A549 (cell line): ENCODE measurements at regions not wholly inside any gene's neighbourhood (a gene's known extent, or its start where the extent isn't known, plus 50 kb on each side); places are given as distances from the start of the nearest gene placed in this dataset.

ENCODE experiments used
- ATAC-seq, 2 experiments: fragments of 200-7000 bp in 1 of 2; fragments of >200 bp in 1 of 2; cut with Nextera tagmentation in 1 of 2; cut with Tn5 transposase in 1 of 2; 3 replicates each; pipeline versions ENCODE4 v1.8.0 to v1.9.1; 2018 to 2020; ENCODE audit warnings: mild to moderate bottlenecking in 1 of 2, moderate library complexity in 1 of 2
- CTCF ChIA-PET: fragments of 300-600 bp; sonication (Branson Sonifier 250); formaldehyde crosslinking; extraction: SDS; loops from one replicate; lab custom pipeline; 2021; ENCODE audit warnings: antibody characterized with exemption, inconsistent platforms; lab: Yijun Ruan, JAX
- POLR2A ChIA-PET: fragments of 350-600 bp; formaldehyde crosslinking; extraction: SDS; loops from one replicate; lab custom pipeline; 2021; ENCODE audit warnings: antibody characterized with exemption, inconsistent platforms; lab: Yijun Ruan, JAX
- DNase-seq, 2 experiments: peaks; one replicate each; pipeline versions ENCODE4 v3.0.0 to v3.0.0-alpha.2; 2011 to 2016; ENCODE audit warnings: low read depth in 1 of 2, low spot score in 1 of 2
- FAIRE-seq: peaks from 2 replicates; lab custom pipeline; 2011; peaks lifted over from hg19 to GRCh38; lab: Jason Lieb, UNC
- H3K27ac ChIP-seq, 2 experiments: fragments of >200 bp; sonication (Bioruptor Twin); formaldehyde crosslinking; 3 replicates each; pipeline ENCODE4 v1.5.1; 2016 to 2017
- H3K4me1 ChIP-seq: fragments of >200 bp; sonication (Bioruptor Twin); formaldehyde crosslinking; 3 replicates; pipeline ENCODE4 v1.6.1; 2016
- H3K4me2 ChIP-seq: fragments of >200 bp; sonication (Bioruptor Twin); formaldehyde crosslinking; 3 replicates; pipeline ENCODE4 v1.6.1; 2016
- H3K4me3 ChIP-seq: fragments of >200 bp; sonication (Bioruptor Twin); formaldehyde crosslinking; 3 replicates; pipeline ENCODE4 v1.5.1; 2016
- H3K9me3 ChIP-seq: fragments of >200 bp; sonication (Bioruptor Twin); formaldehyde crosslinking; 3 replicates; pipeline ENCODE4 v1.6.1; 2016
- CBX8 ChIP-seq: fragments of 200-600 bp; sonication (generic); IDR thresholded peaks from 2 replicates; pipeline ENCODE4 v1.6.1; 2016
- CHD2 ChIP-seq: fragments of 150-350 bp; IDR thresholded peaks from 2 replicates; pipeline ENCODE4 v1.6.1; 2014; ENCODE audit warnings: low read length; ENCODE audit not compliant: partially characterized antibody
- CHD4 ChIP-seq: fragments of 200-600 bp; sonication (generic); IDR thresholded peaks from 2 replicates; pipeline ENCODE4 v1.6.1; 2016; ENCODE audit warnings: antibody characterized with exemption, mild to moderate bottlenecking, borderline replicate concordance
- EHF ChIP-seq: fragments of 250-450 bp; sonication (Bioruptor Pico); IDR thresholded peaks from 2 replicates; pipeline ENCODE4 v1.5.0; 2020; ENCODE audit warnings: mild to moderate bottlenecking
- EHMT2 ChIP-seq: fragments of 200-600 bp; sonication (generic); IDR thresholded peaks from 2 replicates; pipeline ENCODE4 v1.6.1; 2016; ENCODE audit warnings: antibody characterized with exemption, low read depth, mild to moderate bottlenecking, moderate library complexity
- ELK1 ChIP-seq: fragments of 150-350 bp; IDR thresholded peaks from 2 replicates; pipeline ENCODE4 v1.6.1; 2014; ENCODE audit warnings: low read depth, mild to moderate bottlenecking, low read length
- EP300 ChIP-seq, 2 experiments: fragments of >200 bp; sonication (Bioruptor Twin); formaldehyde crosslinking; IDR thresholded peaks; 2 replicates in 1 of 2; 3 replicates in 1 of 2; pipeline ENCODE4 v1.6.1; 2016 to 2017
- ESRRA ChIP-seq: fragments of 150-350 bp; IDR thresholded peaks from 2 replicates; pipeline ENCODE4 v1.6.1; 2014; ENCODE audit warnings: mild to moderate bottlenecking, low read length, borderline replicate concordance
- FOSB ChIP-seq: fragments of 250-450 bp; sonication (Bioruptor Pico); IDR thresholded peaks from 2 replicates; pipeline ENCODE4 v1.5.0; 2020; ENCODE audit warnings: mild to moderate bottlenecking, moderate library complexity
- FOSL2 ChIP-seq, 2 experiments: fragments of 450-650 bp in 1 of 2; fragments of >200 bp in 1 of 2; sonication (Bioruptor Twin) in 1 of 2; formaldehyde crosslinking; IDR thresholded peaks; 2 replicates each; pipeline versions ENCODE4 v1.5.0 to v1.6.1; 2016 to 2020; ENCODE audit warnings: mild to moderate bottlenecking in 1 of 2, moderate library complexity in 1 of 2
- FOXS1 ChIP-seq: fragments of 250-450 bp; sonication (Bioruptor Pico); IDR thresholded peaks from 2 replicates; pipeline ENCODE4 v1.5.0; 2020; ENCODE audit warnings: mild to moderate bottlenecking, moderate library complexity
- GATA3 ChIP-seq: IDR thresholded peaks from 2 replicates; pipeline ENCODE4 v1.6.1; 2012; ENCODE audit warnings: borderline replicate concordance
- HES2 ChIP-seq: fragments of >200 bp; sonication (Bioruptor Twin); formaldehyde crosslinking; IDR thresholded peaks from 2 replicates; pipeline ENCODE4 v1.6.1; 2016
- HEYL ChIP-seq: fragments of 250-450 bp; sonication (Bioruptor Pico); IDR thresholded peaks from 2 replicates; pipeline ENCODE4 v1.8.0; 2021; ENCODE audit warnings: mild to moderate bottlenecking, moderate library complexity
- HOXA7 ChIP-seq: fragments of 250-450 bp; sonication (Bioruptor Pico); IDR thresholded peaks from 2 replicates; pipeline ENCODE4 v1.5.0; 2020; ENCODE audit warnings: mild to moderate bottlenecking, moderate library complexity
- HOXB13 ChIP-seq: fragments of 250-450 bp; sonication (Bioruptor Pico); IDR thresholded peaks from 2 replicates; pipeline ENCODE4 v1.5.0; 2020; ENCODE audit warnings: low read depth, mild to moderate bottlenecking, moderate library complexity
- HOXB5 ChIP-seq: fragments of 250-450 bp; sonication (Bioruptor Pico); IDR thresholded peaks from 2 replicates; pipeline ENCODE4 v1.5.0; 2020; ENCODE audit warnings: mild to moderate bottlenecking, moderate library complexity
- JUNB ChIP-seq: fragments of >200 bp; sonication (Bioruptor Twin); formaldehyde crosslinking; IDR thresholded peaks from 2 replicates; pipeline ENCODE4 v1.6.1; 2016
- KDM1A ChIP-seq: fragments of 200-600 bp; sonication (generic); IDR thresholded peaks from 2 replicates; pipeline ENCODE4 v1.6.1; 2016; ENCODE audit warnings: low read depth, mild to moderate bottlenecking
- MAZ ChIP-seq: fragments of 150-350 bp; IDR thresholded peaks from 2 replicates; pipeline ENCODE4 v1.6.1; 2014; ENCODE audit warnings: antibody characterized with exemption, low read depth, low read length, borderline replicate concordance
- NFE2L2 ChIP-seq: fragments of 150-350 bp; conservative IDR thresholded peaks from 2 replicates; pipeline ENCODE4 v1.6.1; 2014; ENCODE audit warnings: low read length
- NR3C1 ChIP-seq: fragments of >200 bp; sonication (Bioruptor Twin); formaldehyde crosslinking; IDR thresholded peaks from 3 replicates; pipeline ENCODE4 v1.6.1; 2017
- POLR2A ChIP-seq: IDR thresholded peaks from 2 replicates; pipeline ENCODE4 v1.6.1; 2012; ENCODE audit warnings: mild to moderate bottlenecking, low read length
- POLR2AphosphoS2 ChIP-seq: conservative IDR thresholded peaks from 2 replicates; pipeline ENCODE4 v1.6.1; 2012; ENCODE audit warnings: low read length, improper control_type of control experiment, inconsistent platforms
- RAD21 ChIP-seq, 2 experiments: fragments of >200 bp in 1 of 2; sonication (Bioruptor Twin) in 1 of 2; formaldehyde crosslinking in 1 of 2; IDR thresholded peaks in 1 of 2; conservative IDR thresholded peaks in 1 of 2; 2 replicates in 1 of 2; 3 replicates in 1 of 2; pipeline ENCODE4 v1.6.1; 2012 to 2018; ENCODE audit warnings: inconsistent platforms in 1 of 2
- RARB ChIP-seq: fragments of 250-450 bp; sonication (Bioruptor Pico); IDR thresholded peaks from 2 replicates; pipeline ENCODE4 v1.8.0; 2021; ENCODE audit warnings: mild to moderate bottlenecking, moderate library complexity
- RFX5 ChIP-seq: fragments of 450-650 bp; IDR thresholded peaks from 2 replicates; pipeline ENCODE4 v1.7.1; 2014; ENCODE audit warnings: antibody characterized with exemption, mild to moderate bottlenecking, moderate library complexity
- RNF2 ChIP-seq: fragments of 200-600 bp; sonication (generic); IDR thresholded peaks from 2 replicates; pipeline ENCODE4 v1.6.1; 2016; ENCODE audit warnings: low read depth, mild to moderate bottlenecking, antibody characterized with exemption, moderate library complexity, borderline replicate concordance
- SREBF2 ChIP-seq: fragments of 450-650 bp; IDR thresholded peaks from 2 replicates; pipeline ENCODE4 v1.6.1; 2014; ENCODE audit warnings: mild to moderate bottlenecking, moderate library complexity
- TFCP2L1 ChIP-seq: fragments of 250-450 bp; sonication (Bioruptor Pico); IDR thresholded peaks from 2 replicates; pipeline ENCODE4 v1.5.0; 2021; ENCODE audit warnings: mild to moderate bottlenecking
- TP53 ChIP-seq: fragments of 250-450 bp; sonication (Bioruptor Pico); IDR thresholded peaks from 2 replicates; pipeline ENCODE4 v1.5.0; 2021; ENCODE audit warnings: mild to moderate bottlenecking, moderate library complexity
- USF2 ChIP-seq: fragments of 450-650 bp; IDR thresholded peaks from 2 replicates; pipeline ENCODE4 v1.6.1; 2014; ENCODE audit warnings: antibody characterized with exemption
- ZC3H11A ChIP-seq: fragments of 450-650 bp; IDR thresholded peaks from 2 replicates; pipeline ENCODE4 v1.6.1; 2014; ENCODE audit warnings: antibody characterized with exemption, mild to moderate bottlenecking
- WGBS: methylation state at CpG from one replicate; pipeline ENCODE4 v1.1.6; 2017; ENCODE audit errors: missing lambda C conversion rate; 5-methylcytosine and 5-hydroxymethylcytosine counted together

GRCh38 chr7:91421018-91421417 lies 156.8 kb downstream of the FZD1 start:
- CTCF ChIA-PET, result no interaction called here
- no peak overlapping the region for H3K4me2 ChIP-seq
- WGBS, result 32% methylated on average over 7 of the region's 7 CpGs

GRCh38 chr7:91424371-91424770 lies 160.1 kb downstream of the FZD1 start:
- no peak overlapping the region for H3K4me3 ChIP-seq
- POLR2A ChIA-PET, result no interaction called here
- no peak overlapping the region for H3K4me2 ChIP-seq
- H3K27ac ChIP-seq, result no peak overlapping the region
- FAIRE-seq, result no peak
- no peak for DNase-seq
- no peaks in the 10 kb centered on the region for H3K4me1 ChIP-seq
- H3K9me3 ChIP-seq, result no peaks in the 10 kb centered on the region
- CTCF ChIA-PET, result no interaction called here
- 5% methylated on average over 1 of the region's 1 CpG for WGBS
- no peak for ATAC-seq
- no peak for TF ChIP-seq SREBF2
- no peak for TF ChIP-seq CHD4
- TF ChIP-seq ZC3H11A, result no peak
- no peak for TF ChIP-seq HEYL
- no peak for TF ChIP-seq USF2
- no peak for TF ChIP-seq CBX8
- no peak for TF ChIP-seq TFCP2L1
- TF ChIP-seq NFE2L2, result no peak
- no peak for TF ChIP-seq RAD21 (conservative IDR thresholded peaks at IDR 0.05 in 1 of 2, IDR thresholded peaks at IDR 0.05 in 1 of 2)
- no peak for TF ChIP-seq TP53 (CRISPR knock-in tag)
- no peak for TF ChIP-seq HOXB13 (CRISPR knock-in tag)
- TF ChIP-seq RFX5, result no peak
- no peak for TF ChIP-seq ELK1

More at GRCh38 chr7:91421018-91421417, 156.8 kb downstream of the FZD1 start:
- Histone ChIP-seq H3K9me3 (no peaks in the 10 kb centered on the region), H3K4me1 (no peaks in the 10 kb centered on the region), H3K27ac (no peak overlapping the region)
- DNase-seq (no peak), ATAC-seq (no peak), FAIRE-seq (no peak)
- POLR2A ChIA-PET, result no interaction called here
- no peak for TF ChIP-seq TFCP2L1
- TF ChIP-seq RAD21 (conservative IDR thresholded peaks at IDR 0.05 in 1 of 2, IDR thresholded peaks at IDR 0.05 in 1 of 2), result no peak
- TF ChIP-seq HOXA7 (CRISPR knock-in tag), result no peak
- no peak for TF ChIP-seq EP300 (IDR thresholded peaks at IDR 0.05)
- no peak for TF ChIP-seq HES2
- no peak for TF ChIP-seq MAZ
- TF ChIP-seq RFX5, result no peak
- TF ChIP-seq FOSL2 (IDR thresholded peaks at IDR 0.05), result no peak
- TF ChIP-seq FOSL2 (CRISPR knock-in tag; IDR thresholded peaks at IDR 0.05), result no peak
- TF ChIP-seq FOXS1 (CRISPR knock-in tag), result no peak
- no peak for TF ChIP-seq EHF
- TF ChIP-seq RARB (CRISPR knock-in tag), result no peak
- no peak for TF ChIP-seq HOXB13 (CRISPR knock-in tag)
- TF ChIP-seq HOXB5 (CRISPR knock-in tag), result no peak
- no peak for TF ChIP-seq CHD2
- no peak for TF ChIP-seq ZC3H11A
- TF ChIP-seq, all 56 proteins: peak for 0
- no peak overlapping the region for H3K4me3 ChIP-seq

- WGBS, result 0% methylated on average over 6 of the region's 6 CpGs
- no peak overlapping the region for H3K4me2 ChIP-seq
- no peak for FAIRE-seq
Measured at GRCh38 chr7:91425149-91425548, 160.9 kb downstream of the FZD1 start.

More at GRCh38 chr7:91425149-91425548, 160.9 kb downstream of the FZD1 start:
- ATAC-seq (no peak), DNase-seq (no peak)
- ChIA-PET CTCF (no interaction called here), POLR2A (no interaction called here)
- no peaks in the 10 kb centered on the region for H3K9me3 ChIP-seq
- no peaks in the 10 kb centered on the region for H3K4me1 ChIP-seq
- TF ChIP-seq NR3C1 (no peak), KDM1A (no peak), POLR2A (no peak), TFCP2L1 (no peak), FOSL2 (IDR thresholded peaks at IDR 0.05) (no peak), FOSL2 (CRISPR knock-in tag; IDR thresholded peaks at IDR 0.05) (no peak), CHD2 (no peak), CHD4 (no peak), NFE2L2 (no peak), HOXA7 (CRISPR knock-in tag) (no peak), HEYL (no peak), RNF2 (no peak), EHMT2 (no peak), GATA3 (no peak), EHF (no peak), JUNB (no peak), POLR2AphosphoS2 (no peak), ESRRA (no peak), HES2 (no peak), MAZ (no peak), FOSB (no peak)
- H3K27ac ChIP-seq, result no peak overlapping the region
- H3K4me3 ChIP-seq, result no peak overlapping the region
